Subcutaneous abdominal adipose tissue (tissue), 5 donors: ENCODE measurements at regions not wholly inside any gene's neighbourhood (a gene's known extent, or its start where the extent isn't known, plus 50 kb on each side); places are given as distances from the start of the nearest gene placed in this dataset.

Experiments
- H3K27ac ChIP-seq: one replicate; pipeline ENCODE4 v1.7.0; 2013; ENCODE audit warnings: low read depth, mild to moderate bottlenecking, inconsistent platforms, low read length, moderate library complexity
- H3K27me3 ChIP-seq, 5 donors: one replicate each; pipeline ENCODE4 v1.7.0; 2013; ENCODE audit warnings: low read length in 5 of 5, inconsistent platforms in 1 of 5; ENCODE audit not compliant: control insufficient read depth in 5 of 5, insufficient read depth in 4 of 5
- H3K36me3 ChIP-seq, 5 donors: one replicate each; pipeline ENCODE4 v1.7.0; 2013; ENCODE audit warnings: low read length in 5 of 5; ENCODE audit not compliant: control insufficient read depth in 5 of 5, insufficient read depth in 5 of 5
- H3K4me1 ChIP-seq, 5 donors: one replicate each; pipeline ENCODE4 v1.7.0; 2013; ENCODE audit warnings: low read length in 5 of 5, mild to moderate bottlenecking in 3 of 5, moderate library complexity in 1 of 5; ENCODE audit not compliant: control insufficient read depth in 5 of 5, insufficient read depth in 5 of 5
- H3K4me3 ChIP-seq, 5 donors: one replicate each; pipeline ENCODE4 v1.7.0; 2013; ENCODE audit warnings: low read length in 5 of 5, low read depth in 1 of 5
- H3K9ac ChIP-seq, 5 donors: one replicate each; pipeline ENCODE4 v1.7.0; 2013; ENCODE audit warnings: low read length in 5 of 5, mild to moderate bottlenecking in 4 of 5, moderate library complexity in 3 of 5
- H3K9me3 ChIP-seq, 5 donors: one replicate each; pipeline ENCODE4 v1.7.0; 2013; ENCODE audit warnings: low read length in 5 of 5; ENCODE audit not compliant: control insufficient read depth in 5 of 5
- donor health status: healthy.
- donor health status: healthy.
- donor health status: healthy.
- donor health status: healthy.
- donor health status: healthy.

DNA sequence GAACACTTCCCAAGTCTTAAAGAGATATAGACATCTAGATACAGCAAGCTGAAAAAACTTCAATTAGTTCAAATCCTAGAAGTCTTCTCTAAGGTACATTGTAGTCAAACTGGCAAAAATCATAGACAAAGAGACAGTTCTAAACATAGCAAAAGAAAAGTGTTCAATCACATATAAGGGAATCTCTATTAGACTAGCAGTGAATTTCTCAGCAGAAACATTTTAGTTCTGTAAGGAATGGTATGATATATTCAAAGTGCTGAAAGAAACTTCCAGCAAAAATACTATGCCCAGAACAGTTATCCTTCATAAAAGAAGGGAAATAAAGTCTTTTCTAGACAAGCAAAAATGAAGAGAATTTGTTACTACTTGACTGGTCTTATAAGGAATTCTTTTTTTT, 186.3 kb upstream of the SYNCRIP start:
- no peak overlapping the region for H3K4me3 ChIP-seq
- H3K9ac ChIP-seq, result no peak overlapping the region
- H3K4me1 ChIP-seq, result no peaks in the 10 kb centered on the region
- H3K27me3 ChIP-seq, result no peaks in the 10 kb centered on the region
- H3K36me3 ChIP-seq, result no peaks in the 10 kb centered on the region
- no peak overlapping the region for H3K27ac ChIP-seq
- peaks cover 4 to 39% (median 28%) of the 10 kb centered on the region in 5 donors for H3K9me3 ChIP-seq

GRCh38 chr6:85826997-85827396, 184.3 kb upstream of the SYNCRIP start:
- no peaks in the 10 kb centered on the region for H3K27me3 ChIP-seq
- H3K9me3 ChIP-seq, result peaks cover 4 to 39% (median 31%) of the 10 kb centered on the region in 5 donors
- no peaks in the 10 kb centered on the region for H3K4me1 ChIP-seq
- H3K36me3 ChIP-seq, result no peaks in the 10 kb centered on the region
- H3K4me3 ChIP-seq, result peak overlapping the region in 2 of 5 donors; percentile 26 to 30
- H3K27ac ChIP-seq, result no peak overlapping the region
- H3K9ac ChIP-seq, result no peak overlapping the region

DNA sequence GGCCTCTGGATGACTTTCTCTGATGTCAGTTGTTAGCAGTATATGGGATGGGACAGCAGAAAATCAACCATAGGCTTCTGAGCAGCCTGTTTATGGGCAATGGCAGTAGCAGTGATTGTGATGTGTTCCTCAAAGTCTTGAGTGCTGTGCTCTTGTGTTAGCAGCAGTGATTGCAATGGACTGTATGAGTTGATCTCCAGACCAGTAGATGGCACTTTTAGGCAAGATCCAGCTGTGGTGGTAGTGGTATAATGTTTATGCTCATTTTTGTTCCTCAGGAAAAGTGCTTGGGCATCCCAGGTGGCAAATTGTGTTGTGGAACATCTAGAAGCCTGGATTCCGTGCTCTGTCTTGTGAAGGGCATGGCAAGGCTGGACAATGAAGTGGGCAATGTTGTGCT, 181.6 kb upstream of the SYNCRIP start:
- Histone ChIP-seq H3K27ac (no peak overlapping the region), H3K4me1 (no peaks in the 10 kb centered on the region), H3K27me3 (no peaks in the 10 kb centered on the region), H3K9ac (no peak overlapping the region), H3K9me3 (peaks cover 4 to 42% (median 31%) of the 10 kb centered on the region in 5 donors), H3K36me3 (no peaks in the 10 kb centered on the region), H3K4me3 (no peak overlapping the region)

DNA sequence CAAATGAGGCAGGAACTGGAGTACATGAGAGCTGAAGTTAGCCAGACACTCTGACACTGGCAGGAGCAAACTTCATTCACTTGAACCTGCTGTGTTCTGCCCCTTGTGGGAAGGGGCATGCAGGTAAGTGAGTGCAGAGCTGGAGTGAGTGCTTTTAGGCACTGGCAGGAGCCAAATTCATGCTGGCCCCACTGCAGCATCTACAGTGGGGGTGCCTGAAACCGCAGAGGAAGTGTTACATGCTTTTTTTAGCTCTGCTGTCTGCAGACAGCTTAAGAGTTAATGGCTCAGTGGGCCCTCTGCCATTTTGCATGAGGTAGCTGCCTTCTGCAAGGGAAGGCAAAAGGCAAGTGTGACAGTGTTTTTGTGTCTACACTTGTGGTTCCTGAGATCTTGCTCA, 167.9 kb upstream of the SYNCRIP start:
- no peaks in the 10 kb centered on the region for H3K4me1 ChIP-seq
- peaks cover 0 to 20% (median 14%) of the 10 kb centered on the region in 5 donors for H3K9me3 ChIP-seq
- H3K4me3 ChIP-seq, result no peak overlapping the region
- H3K36me3 ChIP-seq, result no peaks in the 10 kb centered on the region
- no peak overlapping the region for H3K9ac ChIP-seq
- no peaks in the 10 kb centered on the region for H3K27me3 ChIP-seq
- H3K27ac ChIP-seq, result no peak overlapping the region

GRCh38 chr6:85803721-85804120, 161.0 kb upstream of the SYNCRIP start:
- no peak overlapping the region for H3K27ac ChIP-seq
- H3K4me3 ChIP-seq, result no peak overlapping the region
- no peak overlapping the region for H3K9ac ChIP-seq
- H3K4me1 ChIP-seq, result peaks cover 0 to 4% (median 0%) of the 10 kb centered on the region in 5 donors
- peaks cover 0 to 9% (median 7%) of the 10 kb centered on the region in 5 donors for H3K9me3 ChIP-seq
- H3K36me3 ChIP-seq, result no peaks in the 10 kb centered on the region
- no peaks in the 10 kb centered on the region for H3K27me3 ChIP-seq

DNA sequence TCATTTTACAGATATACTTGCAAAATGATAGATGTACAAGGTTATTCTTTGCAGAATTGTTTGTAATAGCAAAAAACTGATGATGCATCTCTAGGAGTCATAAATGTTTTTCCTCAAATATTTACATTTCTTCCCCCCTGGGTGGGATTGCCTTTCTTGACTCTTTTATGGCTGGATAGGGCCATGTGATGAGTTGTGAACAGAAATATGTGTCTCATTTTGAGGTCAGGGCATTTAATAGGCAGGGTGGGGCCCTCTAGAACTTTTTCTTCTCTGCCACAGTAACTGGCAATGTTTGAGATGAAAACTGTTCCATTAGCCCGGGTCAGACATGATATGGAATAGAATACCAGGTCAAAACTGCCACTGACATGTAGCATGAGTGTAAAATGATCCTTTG, 159.5 kb upstream of the SYNCRIP start:
- Histone ChIP-seq H3K9me3 (peaks cover 0 to 5% (median 0%) of the 10 kb centered on the region in 5 donors), H3K36me3 (no peaks in the 10 kb centered on the region), H3K9ac (no peak overlapping the region), H3K27me3 (no peaks in the 10 kb centered on the region), H3K4me3 (no peak overlapping the region), H3K4me1 (peaks cover 0 to 9% (median 0%) of the 10 kb centered on the region in 5 donors), H3K27ac (no peak overlapping the region)

GRCh38 chr6:85798931-85799652, 156.4 kb upstream of the SYNCRIP start:
- Histone ChIP-seq H3K27me3 (no peaks in the 10 kb centered on the region), H3K9ac (no peak overlapping the region), H3K36me3 (no peaks in the 10 kb centered on the region), H3K9me3 (peaks cover 0 to 5% (median 0%) of the 10 kb centered on the region in 5 donors), H3K4me3 (no peak overlapping the region), H3K27ac (no peak overlapping the region), H3K4me1 (peaks cover 0 to 9% (median 0%) of the 10 kb centered on the region in 5 donors)

GRCh38 chr6:85797993-85798392, 155.3 kb upstream of the SYNCRIP start:
- no peaks in the 10 kb centered on the region for H3K36me3 ChIP-seq
- no peaks in the 10 kb centered on the region for H3K27me3 ChIP-seq
- H3K9me3 ChIP-seq, result peaks cover 0 to 5% (median 0%) of the 10 kb centered on the region in 5 donors
- no peak overlapping the region for H3K27ac ChIP-seq
- H3K9ac ChIP-seq, result no peak overlapping the region
- peaks cover 0 to 9% (median 0%) of the 10 kb centered on the region in 5 donors for H3K4me1 ChIP-seq
- no peak overlapping the region for H3K4me3 ChIP-seq

GRCh38 chr6:85795945-85796344, 153.3 kb upstream of the SYNCRIP start:
- H3K27me3 ChIP-seq, result no peaks in the 10 kb centered on the region
- no peak overlapping the region for H3K27ac ChIP-seq

DNA sequence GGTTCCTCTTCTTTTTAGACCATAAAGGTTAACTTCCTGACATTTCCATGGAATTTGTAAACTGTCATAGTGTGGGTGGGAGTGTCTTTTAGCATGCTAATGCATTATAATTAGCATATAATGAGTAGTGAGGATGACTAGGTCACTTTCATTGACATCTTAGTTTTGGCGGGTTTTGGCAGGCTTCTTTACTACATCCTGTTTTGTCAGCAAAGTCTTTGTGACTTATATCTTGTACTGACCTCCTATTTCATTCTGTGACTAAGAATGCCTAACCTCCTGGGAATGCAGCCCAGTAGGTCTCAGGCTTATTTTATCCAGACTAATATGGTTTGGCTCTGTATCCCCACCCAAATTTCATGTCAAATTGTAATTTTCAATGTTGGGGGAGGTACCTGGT, 149.6 kb upstream of the SYNCRIP start:
- Histone ChIP-seq H3K4me3 (no peak overlapping the region), H3K36me3 (no peaks in the 10 kb centered on the region), H3K27ac (no peak overlapping the region), H3K9me3 (peaks cover 0 to 23% (median 9%) of the 10 kb centered on the region in 5 donors), H3K4me1 (no peaks in the 10 kb centered on the region), H3K27me3 (no peaks in the 10 kb centered on the region), H3K9ac (no peak overlapping the region)

More at GRCh38 chr6:85795945-85796344, 153.3 kb upstream of the SYNCRIP start:
- H3K4me3 ChIP-seq, result no peak overlapping the region
- no peaks in the 10 kb centered on the region for H3K36me3 ChIP-seq
- peaks cover 0 to 9% (median 0%) of the 10 kb centered on the region in 5 donors for H3K4me1 ChIP-seq
- H3K9ac ChIP-seq, result no peak overlapping the region
- peaks cover 0 to 8% (median 0%) of the 10 kb centered on the region in 5 donors for H3K9me3 ChIP-seq
